GM06990 (cell line): ENCODE measurements at regions not wholly inside any gene's neighbourhood (a gene's known extent, or its start where the extent isn't known, plus 50 kb on each side); places are given as distances from the start of the nearest gene placed in this dataset.

ENCODE experiments used
- DNase-seq: peaks from one replicate; pipeline ENCODE4 v3.0.0-alpha.2; 2011; ENCODE audit not compliant: insufficient read length; ENCODE audit errors: extremely low read depth
- H3K27me3 ChIP-seq: replicated peaks from 2 replicates; pipeline ENCODE4 v1.6.0; 2011; ENCODE audit warnings: low read length; ENCODE audit not compliant: control insufficient read depth, insufficient read depth
- H3K36me3 ChIP-seq: 2 replicates; pipeline ENCODE4 v1.5.1; 2011; ENCODE audit warnings: low read length; ENCODE audit not compliant: control insufficient read depth, insufficient read depth
- H3K4me3 ChIP-seq: replicated peaks from 2 replicates; pipeline ENCODE4 v1.5.1; 2011; ENCODE audit warnings: low read depth, mild to moderate bottlenecking, control low read depth, low read length
- CTCF ChIP-seq: IDR thresholded peaks from 2 replicates; pipeline ENCODE4 v1.5.1; 2011; ENCODE audit warnings: low read length, control low read depth, mild to moderate bottlenecking, inconsistent platforms; ENCODE audit not compliant: insufficient read depth, poor library complexity, severe bottlenecking

- H3K27me3 ChIP-seq, result no peaks in the 10 kb centered on the region
- no peaks in the 10 kb centered on the region for H3K36me3 ChIP-seq
- H3K4me3 ChIP-seq, result no peak overlapping the region
- no peak for TF ChIP-seq CTCF
- no peak for DNase-seq
These were observed 317.4 kb downstream of the MAN2A1 start for GRCh38 chr5:110007101-110007500.

GRCh38 chr5:110008131-110008530 is 318.4 kb downstream of the MAN2A1 start:
- no peaks in the 10 kb centered on the region for H3K27me3 ChIP-seq
- H3K36me3 ChIP-seq, result no peaks in the 10 kb centered on the region
- H3K4me3 ChIP-seq, result no peak overlapping the region
- no peak for TF ChIP-seq CTCF
- no peak for DNase-seq

- no peak for TF ChIP-seq CTCF
- H3K36me3 ChIP-seq, result no peaks in the 10 kb centered on the region
- no peak overlapping the region for H3K4me3 ChIP-seq
- no peak for DNase-seq
- H3K27me3 ChIP-seq, result no peaks in the 10 kb centered on the region
These were observed 322.4 kb downstream of the MAN2A1 start for GRCh38 chr5:110012145-110012544.

GRCh38 chr5:110013017-110013416 is 323.3 kb downstream of the MAN2A1 start:
- DNase-seq, result no peak
- Histone ChIP-seq H3K4me3 (no peak overlapping the region), H3K36me3 (no peaks in the 10 kb centered on the region), H3K27me3 (no peaks in the 10 kb centered on the region)
- no peak for TF ChIP-seq CTCF

- no peak for DNase-seq
- no peaks in the 10 kb centered on the region for H3K36me3 ChIP-seq
- no peak for TF ChIP-seq CTCF
- H3K4me3 ChIP-seq, result no peak overlapping the region
- H3K27me3 ChIP-seq, result no peaks in the 10 kb centered on the region
These were observed 328.1 kb downstream of the MAN2A1 start for GRCh38 chr5:110017854-110018253.

GRCh38 chr5:110018509-110018908 is 328.8 kb downstream of the MAN2A1 start:
- no peak overlapping the region for H3K4me3 ChIP-seq
- H3K36me3 ChIP-seq, result no peaks in the 10 kb centered on the region
- no peak for TF ChIP-seq CTCF
- H3K27me3 ChIP-seq, result no peaks in the 10 kb centered on the region
- no peak for DNase-seq
